Mesenchymal stem cell (in vitro differentiated cells and primary cell): ENCODE measurements at regions not wholly inside any gene's neighbourhood (a gene's known extent, or its start where the extent isn't known, plus 50 kb on each side); places are given as distances from the start of the nearest gene placed in this dataset.

Experiments
- DNase-seq: peaks from one replicate; pipeline ENCODE4 v3.0.0-alpha.2; 2013
- H2AFZ ChIP-seq: one replicate; pipeline ENCODE4 v1.6.1; 2013; ENCODE audit warnings: low read depth, mild to moderate bottlenecking, control low read depth, inconsistent platforms, low read length, moderate library complexity
- H2AK5ac ChIP-seq: 2 replicates; pipeline ENCODE4 v1.6.1; 2013; ENCODE audit warnings: low read length, moderate library complexity, mild to moderate bottlenecking, inconsistent platforms; ENCODE audit not compliant: severe bottlenecking
- H2BK120ac ChIP-seq: one replicate; pipeline ENCODE4 v1.6.1; 2013; ENCODE audit warnings: low read depth, mild to moderate bottlenecking, inconsistent platforms, low read length, moderate library complexity
- H2BK12ac ChIP-seq, 2 experiments: one replicate each; pipeline ENCODE4 v1.6.1; 2013; ENCODE audit warnings: inconsistent platforms in 2 of 2, low read length in 2 of 2, mild to moderate bottlenecking in 2 of 2, moderate library complexity in 2 of 2, control low read depth in 1 of 2
- H2BK15ac ChIP-seq: one replicate; pipeline ENCODE4 v1.6.1; 2013; ENCODE audit warnings: mild to moderate bottlenecking, low read depth, inconsistent platforms; ENCODE audit not compliant: poor library complexity, severe bottlenecking
- H2BK5ac ChIP-seq: 2 replicates; pipeline ENCODE4 v1.6.1; 2013; ENCODE audit warnings: low read depth, mild to moderate bottlenecking, low read length, control low read depth, inconsistent platforms; ENCODE audit not compliant: poor library complexity, severe bottlenecking
- H3K14ac ChIP-seq, 2 experiments: one replicate each; pipeline ENCODE4 v1.6.1; 2013; ENCODE audit warnings: inconsistent platforms in 2 of 2, low read length in 2 of 2, control low read depth in 1 of 2, mild to moderate bottlenecking in 1 of 2, moderate library complexity in 1 of 2
- H3K18ac ChIP-seq, 2 experiments: one replicate each; pipeline ENCODE4 v1.6.1; 2013; ENCODE audit warnings: inconsistent platforms in 2 of 2, low read length in 2 of 2, control low read depth in 1 of 2, low read depth in 1 of 2, mild to moderate bottlenecking in 1 of 2
- H3K23ac ChIP-seq, 2 experiments: one replicate each; pipeline ENCODE4 v1.6.1; 2013; ENCODE audit warnings: inconsistent platforms in 2 of 2, low read length in 2 of 2, mild to moderate bottlenecking in 2 of 2, moderate library complexity in 2 of 2, control low read depth in 1 of 2
- H3K27ac ChIP-seq: 2 replicates; pipeline ENCODE4 v1.5.1; 2013; ENCODE audit warnings: mild to moderate bottlenecking, moderate library complexity, low read length, control low read depth, inconsistent platforms; ENCODE audit not compliant: poor library complexity, severe bottlenecking
- H3K27me3 ChIP-seq, 2 experiments: 2 replicates each; pipeline versions ENCODE4 v1.6.1 to v1.7.0; 2013; ENCODE audit warnings: low read length in 2 of 2, mild to moderate bottlenecking in 2 of 2, moderate library complexity in 2 of 2, control low read depth in 1 of 2, inconsistent platforms in 1 of 2; ENCODE audit not compliant: control insufficient read depth in 1 of 2, insufficient read depth in 1 of 2
- H3K36me3 ChIP-seq, 2 experiments: 2 replicates each; pipeline versions ENCODE4 v1.6.1 to v1.7.0; 2013; ENCODE audit warnings: low read length in 2 of 2, control low read depth in 1 of 2, inconsistent platforms in 1 of 2, low read depth in 1 of 2, mild to moderate bottlenecking in 1 of 2; ENCODE audit not compliant: insufficient read depth in 2 of 2, control insufficient read depth in 1 of 2
- H3K4ac ChIP-seq, 2 experiments: one replicate each; pipeline ENCODE4 v1.6.1; 2013; ENCODE audit warnings: inconsistent platforms in 2 of 2, low read length in 2 of 2, mild to moderate bottlenecking in 2 of 2, moderate library complexity in 2 of 2, control low read depth in 1 of 2, low read depth in 1 of 2
- H3K4me1 ChIP-seq: 2 replicates; pipeline ENCODE4 v1.6.1; 2013; ENCODE audit warnings: low read depth, low read length, control low read depth; ENCODE audit not compliant: control insufficient read depth, insufficient read depth
- H3K4me2 ChIP-seq: 2 replicates; pipeline ENCODE4 v1.6.1; 2013; ENCODE audit warnings: low read length, mild to moderate bottlenecking, inconsistent platforms; ENCODE audit not compliant: poor library complexity, severe bottlenecking
- H3K4me3 ChIP-seq, 2 experiments: 2 replicates each; pipeline versions ENCODE4 v1.5.1 to v1.7.0; 2013; ENCODE audit warnings: low read length in 2 of 2, mild to moderate bottlenecking in 2 of 2, control low read depth in 1 of 2, low read depth in 1 of 2; ENCODE audit not compliant: insufficient read depth in 1 of 2
- H3K79me1 ChIP-seq: replicated peaks from 2 replicates; pipeline ENCODE4 v1.6.1; 2013; ENCODE audit warnings: mild to moderate bottlenecking, control low read depth, low read length, inconsistent platforms; ENCODE audit not compliant: poor library complexity, severe bottlenecking
- H3K9ac ChIP-seq: 2 replicates; pipeline ENCODE4 v1.7.0; 2013; ENCODE audit warnings: mild to moderate bottlenecking, low read length, moderate library complexity
- H3K9me3 ChIP-seq: 2 replicates; pipeline ENCODE4 v1.7.0; 2013; ENCODE audit warnings: mild to moderate bottlenecking, low read length; ENCODE audit not compliant: control insufficient read depth
- H4K8ac ChIP-seq: one replicate; pipeline ENCODE4 v1.6.1; 2013; ENCODE audit warnings: inconsistent platforms, mild to moderate bottlenecking, low read length, moderate library complexity
- H4K91ac ChIP-seq: one replicate; pipeline ENCODE4 v1.6.1; 2013; ENCODE audit warnings: mild to moderate bottlenecking, low read length, inconsistent platforms
- WGBS: methylation state at CpG from one replicate; pipeline ENCODE4 v1.1.7; 2013; ENCODE audit warnings: mixed read lengths; 5-methylcytosine and 5-hydroxymethylcytosine counted together

GRCh38 chr11:70888061-70888460 is 364.3 kb downstream of the SHANK2 start:
- Histone ChIP-seq H2AK5ac (no peak overlapping the region), H3K36me3 (peaks cover 0 to 3% of the 10 kb centered on the region in 2 experiments), H3K4me3 (no peak overlapping the region), H3K9ac (no peak overlapping the region), H4K8ac (no peak overlapping the region), H3K4me1 (no peaks in the 10 kb centered on the region), H2BK5ac (no peak overlapping the region), H3K14ac (no peak overlapping the region), H3K9me3 (peaks cover 7% of the 10 kb centered on the region), H2BK15ac (no peak overlapping the region), H2BK120ac (no peak overlapping the region), H3K27me3 (peaks cover 0 to 10% of the 10 kb centered on the region in 2 experiments), H3K27ac (no peak overlapping the region), H3K23ac (no peak overlapping the region), H2BK12ac (no peak overlapping the region), H2AFZ (no peak overlapping the region), H3K79me1 (peaks cover under 1% of the 10 kb centered on the region), H3K18ac (no peak overlapping the region), H4K91ac (no peak overlapping the region), H3K4me2 (no peak overlapping the region), H3K4ac (no peak overlapping the region)
- no peak for DNase-seq
- 82% methylated on average over 6 of the region's 6 CpGs for WGBS

- H3K4me1 ChIP-seq: no peaks in the 10 kb centered on the region
- H2BK120ac ChIP-seq: no peak overlapping the region
- 75% methylated on average over 11 of the region's 13 CpGs for WGBS
- H2BK12ac ChIP-seq: no peak overlapping the region
- H3K14ac ChIP-seq: no peak overlapping the region
- no peak overlapping the region for H3K4ac ChIP-seq
- no peak overlapping the region for H3K4me3 ChIP-seq
- no peak overlapping the region for H3K23ac ChIP-seq
- H2AFZ ChIP-seq: no peak overlapping the region
- no peak overlapping the region for H2BK5ac ChIP-seq
- H3K9ac ChIP-seq: no peak overlapping the region
- peaks cover 0 to 10% of the 10 kb centered on the region in 2 experiments for H3K27me3 ChIP-seq
- peaks cover 7% of the 10 kb centered on the region for H3K9me3 ChIP-seq
- peaks cover 1% of the 10 kb centered on the region for H3K79me1 ChIP-seq
- no peak overlapping the region for H3K4me2 ChIP-seq
- peaks cover 0 to 3% of the 10 kb centered on the region in 2 experiments for H3K36me3 ChIP-seq
- DNase-seq: no peak
- no peak overlapping the region for H2AK5ac ChIP-seq
- no peak overlapping the region for H3K27ac ChIP-seq
- no peak overlapping the region for H4K91ac ChIP-seq
- no peak overlapping the region for H4K8ac ChIP-seq
- H2BK15ac ChIP-seq: no peak overlapping the region
- no peak overlapping the region for H3K18ac ChIP-seq
Observed at GRCh38 chr11:70889411-70889810, 363.0 kb downstream of the SHANK2 start.

DNA sequence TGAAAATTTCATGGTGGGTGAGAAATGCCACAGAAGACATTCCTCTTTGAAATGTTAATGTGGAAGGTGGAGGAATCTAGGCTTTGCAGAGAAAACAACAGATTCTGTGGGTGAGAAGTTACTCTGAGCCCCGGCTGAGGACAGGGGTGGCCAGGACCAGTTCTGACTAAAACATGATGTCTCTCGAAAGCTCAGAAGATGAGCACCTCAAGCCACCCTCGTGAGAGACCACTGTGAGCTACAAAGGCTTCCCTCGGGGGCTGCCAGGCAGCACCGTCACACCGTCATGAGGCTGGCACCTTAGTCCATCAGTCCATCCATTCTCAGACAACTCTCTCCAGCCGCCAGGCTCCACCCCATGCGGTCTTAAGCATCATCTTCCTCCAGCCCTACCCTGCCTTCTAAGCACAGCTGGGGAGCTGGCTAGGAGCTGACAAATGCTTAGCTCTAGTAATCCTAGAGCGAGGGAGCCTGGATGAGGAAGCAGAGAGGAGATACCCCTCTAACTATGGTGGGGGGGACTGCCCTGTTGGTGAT is 360.5 kb downstream of the SHANK2 start:
- peaks cover 14% of the 10 kb centered on the region for H3K9me3 ChIP-seq
- H2BK12ac ChIP-seq: no peak overlapping the region
- no peak overlapping the region for H3K4me2 ChIP-seq
- H3K9ac ChIP-seq: no peak overlapping the region
- peaks cover 1% of the 10 kb centered on the region for H3K79me1 ChIP-seq
- H3K27me3 ChIP-seq: no peaks in the 10 kb centered on the region
- H2AK5ac ChIP-seq: no peak overlapping the region
- no peak overlapping the region for H4K91ac ChIP-seq
- no peak overlapping the region for H3K27ac ChIP-seq
- H3K36me3 ChIP-seq: peaks cover 0 to 8% of the 10 kb centered on the region in 2 experiments
- DNase-seq: no peak
- H3K4me3 ChIP-seq: no peak overlapping the region
- H3K14ac ChIP-seq: no peak overlapping the region
- no peak overlapping the region for H3K4ac ChIP-seq
- H2BK15ac ChIP-seq: no peak overlapping the region
- no peak overlapping the region for H2BK5ac ChIP-seq
- no peak overlapping the region for H3K23ac ChIP-seq
- no peak overlapping the region for H2BK120ac ChIP-seq
- 81% methylated on average over 8 of the region's 9 CpGs for WGBS
- H4K8ac ChIP-seq: no peak overlapping the region
- no peak overlapping the region for H3K18ac ChIP-seq
- no peak overlapping the region for H2AFZ ChIP-seq
- H3K4me1 ChIP-seq: no peaks in the 10 kb centered on the region

DNA sequence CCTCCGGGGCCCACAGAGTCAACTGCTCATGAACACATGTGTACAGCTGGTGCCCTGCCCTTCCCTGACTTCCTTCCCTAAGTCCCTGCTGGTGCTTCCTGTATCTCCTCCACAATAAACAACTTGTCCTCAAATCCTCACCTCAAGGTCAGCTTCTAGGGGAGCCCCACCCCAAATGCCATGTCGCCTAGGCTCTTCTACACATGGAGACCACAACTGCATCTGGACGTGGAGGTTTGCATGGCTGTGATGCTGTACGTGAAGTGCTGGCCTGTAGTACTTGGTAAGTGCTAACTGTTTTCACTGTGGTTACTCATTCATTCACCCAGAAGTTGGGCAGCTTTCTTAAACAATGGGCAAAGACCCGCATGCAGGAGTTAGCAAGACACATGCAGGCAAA is 359.5 kb downstream of the SHANK2 start:
- no peak overlapping the region for H3K4ac ChIP-seq
- H3K23ac ChIP-seq: no peak overlapping the region
- H3K79me1 ChIP-seq: peaks cover 1% of the 10 kb centered on the region
- no peaks in the 10 kb centered on the region for H3K4me1 ChIP-seq
- H2AK5ac ChIP-seq: no peak overlapping the region
- no peak overlapping the region for H2BK12ac ChIP-seq
- H2BK5ac ChIP-seq: no peak overlapping the region
- H4K8ac ChIP-seq: no peak overlapping the region
- no peak overlapping the region for H3K14ac ChIP-seq
- no peak overlapping the region for H3K9ac ChIP-seq
- peaks cover 19% of the 10 kb centered on the region for H3K9me3 ChIP-seq
- no peak overlapping the region for H2AFZ ChIP-seq
- peaks cover 0 to 8% of the 10 kb centered on the region in 2 experiments for H3K36me3 ChIP-seq
- H3K4me3 ChIP-seq: no peak overlapping the region
- no peak overlapping the region for H3K4me2 ChIP-seq
- no peak overlapping the region for H3K18ac ChIP-seq
- H4K91ac ChIP-seq: no peak overlapping the region
- H2BK120ac ChIP-seq: no peak overlapping the region
- no peak overlapping the region for H2BK15ac ChIP-seq
- WGBS: 64% methylated on average over 4 of the region's 5 CpGs
- no peak for DNase-seq
- no peak overlapping the region for H3K27ac ChIP-seq
- H3K27me3 ChIP-seq: no peaks in the 10 kb centered on the region
